GM19463 (cell line): ENCODE measurements at regions not wholly inside any gene's neighbourhood (a gene's known extent, or its start where the extent isn't known, plus 50 kb on each side); places are given as distances from the start of the nearest gene placed in this dataset.

Source experiments
- ATAC-seq: cut with Tn5 transposase; IDR thresholded peaks from one replicate; pipeline ENCODE4 v1.9.1; 2021; ENCODE audit warnings: mild to moderate bottlenecking, moderate library complexity; ENCODE audit not compliant: unreplicated experiment

- peak; percentile 93 for ATAC-seq
Observed at GRCh38 chr9:89234205-89235067, 55.8 kb upstream of the SHC3 start.

DNA sequence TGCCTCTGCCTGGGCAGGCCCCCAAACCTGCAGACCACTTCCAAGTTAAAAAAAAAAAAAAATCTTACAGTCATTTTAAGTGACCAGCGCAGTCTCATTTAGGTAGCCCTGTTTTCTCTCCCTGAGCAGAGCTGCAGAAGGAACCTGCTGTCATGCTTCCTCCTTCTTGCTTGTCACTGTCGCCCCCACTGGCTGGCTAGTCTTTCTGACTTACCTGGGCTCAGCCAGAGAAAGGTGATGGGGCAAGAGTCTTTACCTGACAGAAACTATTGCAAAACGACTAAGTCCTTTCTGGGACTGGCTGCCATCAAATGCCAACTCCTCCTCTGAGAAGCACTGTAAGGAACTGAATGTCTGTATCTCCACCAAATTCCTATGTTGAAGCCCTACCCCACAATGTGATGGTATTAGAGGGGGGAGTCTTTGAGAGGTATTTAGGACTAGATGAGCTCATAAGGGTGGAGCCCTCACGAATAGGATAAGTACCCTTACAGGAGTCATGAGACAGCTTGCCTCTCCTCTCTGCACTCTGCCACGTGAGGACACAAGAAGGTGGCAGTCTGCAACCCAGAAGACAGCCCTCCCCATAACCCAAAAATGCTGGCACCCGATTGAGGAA lies 58.4 kb upstream of the SHC3 start:
- no peak for ATAC-seq

GRCh38 chr9:89238424-89238823 lies 59.8 kb upstream of the SHC3 start:
- no peak for ATAC-seq

DNA sequence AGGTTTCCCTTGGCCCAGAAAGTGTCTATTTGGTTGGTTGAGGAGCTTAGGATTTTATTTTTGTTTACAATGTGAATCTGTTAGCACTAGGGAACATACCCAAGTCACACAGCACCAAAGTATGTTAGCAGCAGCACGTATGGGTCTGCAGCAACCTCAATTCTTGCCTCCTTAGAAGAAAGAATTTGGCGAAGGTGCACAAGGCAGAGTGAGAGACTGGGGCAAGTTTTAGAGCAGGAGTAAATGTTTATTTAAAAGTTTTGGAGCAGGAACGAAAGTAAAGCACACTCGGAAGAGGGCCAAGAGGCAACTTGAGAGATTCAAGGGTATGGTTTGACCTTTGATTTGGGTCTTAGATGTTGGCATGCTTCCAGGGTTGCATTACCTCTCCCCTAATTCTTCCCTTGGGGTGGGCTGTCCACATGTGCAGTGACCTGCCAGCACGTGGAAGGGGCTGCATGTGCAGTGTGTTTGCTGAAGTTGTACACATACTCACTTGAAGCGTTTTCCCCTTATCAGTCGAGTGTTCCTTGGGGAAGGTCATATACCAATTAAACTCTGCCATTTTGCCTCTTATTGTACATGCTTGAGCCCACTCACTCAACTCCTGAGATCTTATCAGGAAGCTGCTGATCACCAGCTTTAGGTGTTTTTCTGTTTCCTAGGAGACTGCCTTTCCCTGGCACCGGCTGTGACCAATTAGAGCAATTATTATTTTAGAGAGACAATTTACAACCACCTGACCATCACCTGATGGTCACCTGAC lies 64.9 kb upstream of the SHC3 start:
- no peak for ATAC-seq

DNA sequence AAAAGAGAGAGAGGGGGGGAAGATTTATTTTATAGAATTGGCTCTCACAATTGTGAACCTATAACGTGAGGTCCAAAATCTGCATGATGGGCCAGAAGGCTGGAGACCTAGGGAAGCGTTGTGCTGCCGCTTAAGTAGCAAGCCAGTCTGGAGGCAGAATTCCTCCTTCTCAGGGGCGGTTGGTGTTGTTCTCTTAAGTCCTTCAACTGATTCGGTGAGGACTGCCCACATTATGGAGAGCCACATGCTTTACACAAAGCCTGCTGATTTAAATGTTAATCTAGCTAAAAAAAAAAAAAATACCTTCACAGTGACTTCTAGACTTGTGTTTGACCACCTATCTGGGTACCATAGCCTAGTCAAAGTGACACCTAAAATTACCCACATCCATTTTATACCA lies 64.2 kb upstream of the CKS2 start:
- no peak for ATAC-seq

DNA sequence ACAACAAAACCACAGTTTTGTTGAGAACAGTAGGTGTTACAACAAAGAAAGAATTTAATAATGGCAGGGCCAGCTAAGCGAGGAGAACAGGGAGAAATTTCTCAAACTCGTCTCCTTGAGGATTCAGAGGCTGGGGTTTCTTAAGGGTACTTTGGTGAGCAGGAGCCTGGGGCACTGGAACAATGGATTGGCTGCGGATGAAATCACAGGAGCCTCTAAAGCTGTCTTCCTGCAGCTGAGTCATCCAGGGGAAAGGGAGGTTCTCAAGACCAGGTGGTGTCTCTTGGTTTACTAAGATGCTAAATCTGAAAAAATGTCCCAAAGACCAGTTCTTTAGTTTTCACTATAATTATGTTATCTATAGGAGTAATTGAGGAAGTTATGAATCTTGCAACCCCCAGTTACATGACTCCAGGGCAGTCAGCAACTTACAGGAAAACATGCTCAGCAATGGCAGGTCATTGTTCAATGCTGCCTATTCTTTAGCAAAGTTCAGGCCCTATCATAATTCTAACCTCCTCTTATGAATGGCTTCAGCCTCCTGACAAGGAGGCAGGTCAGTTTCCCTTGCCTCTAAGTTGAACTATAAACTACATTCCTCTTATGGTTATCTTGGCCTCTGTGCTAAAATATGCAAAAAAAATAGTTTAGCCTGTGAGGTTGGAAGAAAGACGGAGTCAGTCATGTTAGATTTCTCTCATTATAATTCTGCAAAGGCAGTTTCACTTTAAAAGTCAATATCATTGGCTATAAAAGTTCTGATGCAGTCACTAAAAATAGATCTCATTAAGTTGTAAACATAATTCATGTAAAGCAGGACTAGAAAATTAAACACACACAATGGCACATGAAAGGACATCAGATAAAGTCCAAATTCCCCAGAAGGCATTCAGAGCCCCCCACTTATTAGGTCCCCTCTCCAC lies 63.3 kb upstream of the CKS2 start:
- no peak for ATAC-seq

GRCh38 chr9:89249001-89249400 lies 62.0 kb upstream of the CKS2 start:
- no peak for ATAC-seq

DNA sequence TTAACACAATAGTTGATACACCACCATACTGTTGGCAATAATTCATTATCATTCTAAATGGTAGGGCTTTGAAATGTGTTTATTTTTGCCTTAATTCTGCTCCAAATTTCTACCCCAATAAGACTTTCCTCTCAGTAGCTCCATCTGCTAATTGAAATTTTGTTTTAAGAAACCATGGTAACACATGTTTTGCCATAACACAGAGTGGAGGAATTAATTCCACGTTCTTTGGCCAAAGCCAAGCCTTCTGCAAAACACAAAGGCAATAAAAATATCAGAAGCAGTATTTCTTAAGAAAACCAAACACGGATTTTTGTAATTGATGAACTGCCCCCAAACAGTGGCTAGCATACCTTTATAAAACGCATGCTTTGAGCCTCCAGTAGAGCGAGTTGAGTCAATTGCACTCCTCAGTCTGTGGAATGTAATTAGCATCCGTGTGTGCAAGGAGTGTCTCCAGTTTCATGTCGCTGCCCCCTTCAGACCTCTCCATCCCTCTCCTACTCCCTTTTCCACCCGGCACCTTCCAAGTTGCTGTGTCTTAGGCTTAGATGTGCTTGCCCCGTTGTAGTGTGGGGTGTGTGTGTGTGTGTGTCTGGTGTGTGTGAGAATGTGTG lies 58.2 kb upstream of the CKS2 start:
- no peak for ATAC-seq

DNA sequence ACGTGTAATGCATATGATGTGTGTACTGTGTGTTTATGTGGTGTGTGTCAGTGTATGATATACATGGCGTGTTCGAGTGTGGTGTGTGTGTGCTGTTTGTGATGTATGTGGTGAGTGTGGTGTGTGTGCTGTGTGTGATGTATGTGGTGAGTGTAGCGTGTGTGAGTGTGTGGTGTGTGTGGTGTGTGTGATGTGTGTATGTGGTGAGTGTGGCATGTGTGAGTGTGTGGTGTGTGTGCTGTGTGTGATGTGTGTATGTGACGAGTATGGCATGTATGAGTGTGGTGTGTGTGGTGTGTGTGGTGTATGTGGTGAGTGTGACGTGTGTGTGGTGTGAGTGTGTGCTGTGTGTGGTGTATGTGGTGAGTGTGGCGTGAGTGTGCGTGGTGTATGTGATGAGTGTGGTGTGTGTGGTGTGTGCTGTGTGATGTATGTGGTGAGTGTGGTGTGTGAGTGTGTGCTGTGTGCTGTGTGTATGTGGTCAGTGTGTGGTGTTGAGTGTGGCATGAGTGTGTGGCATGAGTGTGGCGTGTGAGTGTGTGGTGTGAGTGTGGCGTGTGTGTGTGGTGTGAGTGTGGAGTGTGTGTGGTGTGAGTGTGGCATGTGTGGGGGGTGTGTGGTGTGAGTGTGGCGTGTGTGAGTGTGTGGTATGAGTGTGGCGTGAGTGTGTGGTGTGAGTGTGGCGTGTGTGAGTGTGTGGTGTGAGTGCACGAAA lies 56.8 kb upstream of the CKS2 start:
- ATAC-seq = no peak

DNA sequence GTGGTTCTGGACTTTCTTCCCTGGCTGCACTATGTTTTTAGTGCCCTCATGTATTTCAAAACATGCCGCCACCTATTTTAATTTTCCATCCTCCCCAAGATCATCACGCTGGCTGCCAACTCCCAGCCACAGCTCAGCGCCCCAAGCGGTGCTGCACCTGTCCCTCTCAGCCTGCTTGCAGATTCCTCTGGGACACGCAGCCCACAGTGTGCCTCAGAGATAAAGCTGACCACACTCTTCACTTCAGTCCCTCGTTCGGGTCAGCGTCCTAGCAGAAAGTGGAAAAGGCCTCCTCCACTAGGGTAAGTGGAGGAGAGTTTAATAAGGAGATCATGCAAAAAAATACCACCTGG lies 56.2 kb upstream of the CKS2 start:
- ATAC-seq = no peak

DNA sequence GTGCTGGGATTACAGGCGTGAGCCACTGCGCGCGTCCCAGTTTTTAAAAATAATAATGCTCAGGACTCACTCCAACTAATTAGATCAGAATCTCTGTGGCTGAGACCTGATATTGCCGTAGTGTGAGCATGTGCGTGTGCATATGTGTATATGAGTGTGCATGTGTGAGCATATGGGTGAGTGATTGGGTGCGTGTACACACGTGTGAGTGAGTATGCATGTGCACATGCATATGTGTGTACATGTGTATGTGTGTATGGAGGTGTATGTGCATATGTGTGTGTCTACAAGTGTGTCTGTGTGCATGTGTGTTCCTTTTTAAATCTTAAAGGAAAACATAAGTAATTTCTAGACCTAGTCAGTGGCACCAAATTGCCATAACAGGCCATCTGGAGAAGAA lies 54.8 kb upstream of the CKS2 start:
- ATAC-seq = no peak

DNA sequence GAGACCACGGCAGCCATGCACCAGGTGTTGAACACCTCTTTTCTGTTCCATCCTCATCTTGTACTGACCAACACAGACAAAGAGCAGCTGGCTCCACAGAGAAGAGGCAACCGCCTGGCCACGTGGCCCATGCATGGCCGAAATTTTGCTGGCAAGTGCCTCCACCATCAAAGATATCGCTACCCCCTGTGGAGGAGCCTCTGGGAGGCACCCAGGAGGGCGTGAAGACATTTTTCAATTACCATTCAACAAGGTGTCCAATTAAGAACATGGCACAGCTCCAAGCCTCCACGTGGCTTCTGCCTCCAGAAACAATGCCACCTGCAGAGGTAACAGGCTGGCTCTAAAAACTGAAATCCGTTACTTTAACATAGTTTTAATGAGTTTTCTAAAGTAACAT lies 54.4 kb upstream of the CKS2 start:
- ATAC-seq = no peak

- ATAC-seq = no peak
Observed at GRCh38 chr9:89260525-89260924, 50.5 kb upstream of the CKS2 start.
